ENCODE measurements at regions not wholly inside any gene's neighbourhood (a gene's known extent, or its start where the extent isn't known, plus 50 kb on each side); places are given as distances from the start of the nearest gene placed in this dataset.
"Not testable (repeated sequence)": the region's sequence is repeated elsewhere in the genome, so short reads cannot be mapped to it uniquely, and the experiment has no call there.

DNA sequence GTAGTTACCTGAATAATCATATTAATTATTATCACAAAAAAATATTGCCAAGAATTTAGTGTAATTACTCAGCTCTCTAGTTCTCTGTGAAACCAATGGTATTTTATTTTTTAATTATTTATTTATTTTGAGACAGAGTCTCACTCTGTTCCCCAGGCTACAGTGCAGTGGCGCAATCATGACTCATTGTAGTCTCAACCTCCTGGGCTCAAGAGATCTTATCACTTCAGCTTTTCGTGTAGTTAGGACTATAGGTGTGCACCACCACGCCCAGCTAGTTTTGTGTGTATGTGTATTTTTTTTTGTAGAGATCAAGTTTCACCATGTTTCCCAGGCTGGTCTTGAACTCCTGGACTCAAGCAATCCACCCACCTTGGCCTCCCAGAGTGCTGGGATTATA lies 440.4 kb upstream of the CDH20 start:
- H3K27ac ChIP-seq, result no peak overlapping the region
- H3K27me3 ChIP-seq, result no peaks in the 10 kb centered on the region
- no peaks in the 10 kb centered on the region for H3K9me3 ChIP-seq (replicated peaks)
- H3K4me3 ChIP-seq, result no peak overlapping the region
- DNase-seq, result no peak
- H3K4me1 ChIP-seq, result no peaks in the 10 kb centered on the region
- H3K36me3 ChIP-seq, result no peaks in the 10 kb centered on the region

DNA sequence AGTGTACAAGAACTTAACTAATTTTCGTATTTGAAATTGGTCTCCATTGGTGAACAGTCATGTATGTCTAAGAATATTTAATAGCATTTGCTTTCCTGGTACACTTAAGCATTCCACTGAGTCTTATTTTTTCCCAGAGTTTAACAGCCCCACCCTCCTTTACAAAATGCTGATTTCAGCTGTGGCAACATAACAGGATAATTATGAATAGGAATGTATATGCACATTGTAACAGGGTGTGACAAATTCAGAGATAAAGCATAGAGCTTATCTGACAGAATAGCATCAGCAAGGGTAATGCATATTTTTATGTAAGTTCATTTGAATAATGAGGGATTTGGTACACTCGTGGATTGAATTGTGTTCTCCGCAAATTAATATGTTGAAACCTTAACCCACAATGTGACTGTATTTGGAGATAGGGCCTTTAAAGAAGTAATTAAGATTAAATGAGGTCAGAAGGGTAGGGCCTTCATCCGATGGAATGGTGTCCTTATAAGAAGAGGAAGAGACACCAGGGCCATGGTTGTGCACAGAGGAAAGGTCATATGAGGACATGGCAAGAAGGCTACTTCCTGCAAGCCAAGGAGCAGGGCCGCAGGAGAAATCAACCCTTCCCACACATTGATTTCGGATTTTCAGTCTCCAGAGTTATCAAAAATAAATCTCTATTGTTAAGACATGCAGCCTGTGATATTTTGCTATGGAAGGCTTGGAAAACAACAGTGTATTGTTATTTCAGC lies 439.7 kb upstream of the CDH20 start:
- Histone ChIP-seq H3K4me1 (no peaks in the 10 kb centered on the region), H3K27ac (no peak overlapping the region), H3K4me3 (no peak overlapping the region), H3K9me3 (replicated peaks) (no peaks in the 10 kb centered on the region), H3K27me3 (no peaks in the 10 kb centered on the region), H3K36me3 (no peaks in the 10 kb centered on the region)
- DNase-seq, result no peak

DNA sequence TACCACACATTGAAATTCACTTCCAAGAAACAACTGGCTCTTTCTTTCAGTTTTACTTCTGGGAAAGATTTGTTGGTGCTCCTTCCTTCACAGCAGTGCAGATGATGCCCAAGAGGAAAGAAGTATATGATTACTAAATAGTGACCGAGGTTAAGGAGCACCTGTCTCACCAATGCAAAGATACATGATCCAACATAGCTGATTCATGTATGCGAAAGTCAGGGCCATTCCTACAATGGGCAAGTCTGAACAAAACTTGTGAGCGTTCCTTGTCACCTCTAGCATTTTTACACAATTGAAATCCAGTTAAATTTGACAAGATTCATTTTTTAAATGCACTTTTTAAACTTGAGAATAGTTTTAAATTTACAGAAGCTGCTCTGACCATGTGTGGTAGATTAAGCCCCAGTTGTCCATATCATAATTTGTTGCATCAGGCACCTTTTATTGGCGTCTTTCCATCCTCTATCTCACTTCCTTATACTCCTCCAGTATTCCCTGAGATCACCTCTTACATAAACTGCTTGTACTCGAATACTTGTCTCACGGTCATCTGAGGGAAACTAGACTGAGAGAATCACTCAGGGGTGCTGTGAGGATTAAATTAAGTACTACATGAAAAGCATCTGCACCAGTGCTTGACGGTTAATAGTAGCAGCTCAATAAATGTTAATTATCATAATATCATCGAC lies 438.8 kb upstream of the CDH20 start:
- Histone ChIP-seq H3K4me1 (no peaks in the 10 kb centered on the region), H3K27ac (no peak overlapping the region), H3K27me3 (no peaks in the 10 kb centered on the region), H3K9me3 (replicated peaks) (no peaks in the 10 kb centered on the region), H3K4me3 (no peak overlapping the region), H3K36me3 (no peaks in the 10 kb centered on the region)
- no peak for DNase-seq

DNA sequence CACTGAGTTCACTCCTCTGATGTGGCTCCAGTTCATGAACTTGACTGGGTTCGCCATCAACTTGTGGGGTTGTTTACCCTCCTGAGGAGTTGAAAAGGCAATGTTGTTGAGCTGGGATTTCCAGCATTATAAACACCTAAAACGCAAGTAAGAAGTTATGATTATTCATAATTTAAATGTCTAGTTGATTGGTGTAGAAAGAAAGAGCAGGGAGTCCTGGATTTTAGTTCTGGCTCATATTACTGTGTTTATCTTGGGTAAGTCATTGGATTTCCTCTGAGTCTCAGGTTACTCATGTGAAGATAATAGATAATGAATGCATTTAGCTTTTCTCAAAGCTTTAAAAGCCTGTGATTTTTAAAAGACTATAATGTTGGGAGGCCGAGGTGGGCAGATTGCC lies 438.0 kb upstream of the CDH20 start:
- H3K4me3 ChIP-seq, result no peak overlapping the region
- H3K27me3 ChIP-seq, result no peaks in the 10 kb centered on the region
- H3K27ac ChIP-seq, result no peak overlapping the region
- H3K9me3 ChIP-seq (replicated peaks), result no peaks in the 10 kb centered on the region
- H3K36me3 ChIP-seq, result no peaks in the 10 kb centered on the region
- no peaks in the 10 kb centered on the region for H3K4me1 ChIP-seq
- DNase-seq, result peak in 1 of 2 experiments; percentile 9

DNA sequence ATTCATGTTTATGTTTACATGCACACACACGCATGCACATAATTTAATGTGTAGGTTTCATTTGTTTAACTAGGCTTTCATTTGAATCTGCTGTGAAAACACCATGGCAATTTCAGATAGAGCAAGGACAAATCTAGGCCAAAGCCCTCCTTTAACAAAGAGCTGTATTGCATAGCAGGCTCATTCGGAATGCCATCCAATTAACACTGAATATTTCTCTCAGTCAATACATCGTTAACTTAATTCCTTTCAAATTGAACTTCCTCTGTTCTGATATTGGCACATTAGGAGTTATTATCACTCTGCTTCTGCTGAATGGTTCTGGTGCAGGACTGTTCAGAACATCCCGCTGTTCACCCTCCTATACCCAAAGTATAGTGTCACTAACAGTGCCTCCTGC lies 435.1 kb upstream of the CDH20 start:
- H3K4me3 ChIP-seq, result no peak overlapping the region
- no peaks in the 10 kb centered on the region for H3K36me3 ChIP-seq
- no peaks in the 10 kb centered on the region for H3K9me3 ChIP-seq (replicated peaks)
- no peaks in the 10 kb centered on the region for H3K27me3 ChIP-seq
- H3K4me1 ChIP-seq, result no peaks in the 10 kb centered on the region
- H3K27ac ChIP-seq, result no peak overlapping the region
- DNase-seq, result no peak

DNA sequence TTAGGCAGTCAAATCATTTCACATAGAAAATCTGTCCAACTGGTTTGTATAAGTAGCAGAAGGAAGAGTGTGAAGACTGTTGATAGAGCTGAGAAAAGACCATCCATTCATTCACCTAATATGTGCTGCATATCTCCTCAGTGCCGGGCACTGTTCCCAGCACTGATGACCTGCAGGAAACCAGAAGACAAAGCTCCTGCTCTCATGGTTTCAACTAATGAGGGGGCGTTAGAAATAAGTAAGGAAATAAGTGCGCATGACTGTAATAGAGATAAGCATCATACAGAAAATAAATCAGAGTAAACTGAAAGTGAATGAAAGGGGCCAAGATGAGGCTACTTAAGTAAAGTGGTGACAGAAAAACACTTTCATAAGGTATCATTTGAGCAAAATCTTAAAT lies 427.5 kb upstream of the CDH20 start:
- Histone ChIP-seq H3K4me1 (no peaks in the 10 kb centered on the region), H3K27me3 (no peaks in the 10 kb centered on the region), H3K36me3 (no peaks in the 10 kb centered on the region), H3K4me3 (no peak overlapping the region), H3K27ac (no peak overlapping the region), H3K9me3 (replicated peaks) (no peaks in the 10 kb centered on the region)
- DNase-seq, result no peak

DNA sequence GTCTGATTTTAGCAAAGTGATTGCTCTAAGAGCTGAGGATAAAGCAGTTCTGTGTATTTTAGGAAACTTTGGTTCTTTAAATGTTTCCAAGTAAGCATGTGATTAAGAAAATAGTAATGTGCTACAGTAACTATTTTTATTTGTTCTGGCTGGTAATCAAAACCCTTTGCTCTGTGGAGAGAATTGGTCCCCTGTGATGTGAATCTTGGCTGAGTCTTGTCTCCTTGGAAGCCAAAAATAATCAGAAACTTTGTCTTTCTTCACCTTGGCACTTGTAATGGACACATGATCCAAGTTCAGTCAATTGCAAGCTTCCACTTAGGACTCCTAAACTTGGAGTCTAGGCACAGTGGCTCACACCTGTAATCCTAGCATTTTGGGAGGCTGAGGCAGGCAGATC lies 422.7 kb upstream of the CDH20 start:
- Histone ChIP-seq H3K4me3 (no peak overlapping the region), H3K9me3 (replicated peaks) (no peaks in the 10 kb centered on the region), H3K27ac (no peak overlapping the region), H3K27me3 (no peaks in the 10 kb centered on the region), H3K36me3 (no peaks in the 10 kb centered on the region), H3K4me1 (no peaks in the 10 kb centered on the region)
- DNase-seq, result no peak

DNA sequence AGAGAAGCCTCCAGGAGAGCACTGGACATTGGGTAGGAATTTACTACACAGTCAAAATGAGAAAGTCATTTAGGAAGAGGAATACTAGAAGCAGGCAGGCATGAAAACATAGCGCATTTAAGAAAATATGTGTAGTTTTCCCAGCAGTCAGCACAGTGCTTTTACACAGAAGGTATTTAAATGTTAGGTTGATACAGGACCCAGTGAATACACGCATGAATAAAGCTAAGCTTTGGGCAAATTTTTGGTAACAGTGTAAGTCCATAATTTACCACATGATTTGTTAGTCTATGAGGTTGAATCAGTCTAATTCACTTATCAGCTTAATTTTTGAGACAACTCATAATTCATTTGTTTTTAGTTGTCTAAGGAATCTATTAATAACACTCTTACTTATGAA lies 421.7 kb upstream of the CDH20 start:
- H3K4me1 ChIP-seq, result no peaks in the 10 kb centered on the region
- H3K36me3 ChIP-seq, result no peaks in the 10 kb centered on the region
- H3K4me3 ChIP-seq, result no peak overlapping the region
- no peak overlapping the region for H3K27ac ChIP-seq
- DNase-seq, result no peak
- H3K27me3 ChIP-seq, result no peaks in the 10 kb centered on the region
- no peaks in the 10 kb centered on the region for H3K9me3 ChIP-seq (replicated peaks)

DNA sequence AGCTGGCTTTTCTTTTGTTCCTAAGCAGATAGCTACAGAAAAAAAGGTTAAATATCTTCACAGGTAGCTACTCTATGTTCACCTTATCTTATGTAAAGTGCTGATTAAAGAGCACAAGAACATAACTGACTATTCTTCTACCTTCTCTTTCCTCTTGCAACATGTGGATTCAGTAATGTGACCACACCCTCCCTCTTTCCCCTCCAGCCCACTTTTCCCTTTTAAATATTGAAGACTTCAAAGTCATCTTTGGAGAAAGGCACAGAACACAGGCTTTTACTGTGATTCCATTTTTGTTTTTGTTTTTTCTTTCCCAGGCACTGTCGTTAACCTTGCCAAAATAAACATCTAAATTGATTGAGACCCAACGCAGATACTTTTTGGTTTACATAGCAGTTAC lies 418.1 kb upstream of the CDH20 start:
- no peaks in the 10 kb centered on the region for H3K27me3 ChIP-seq
- no peaks in the 10 kb centered on the region for H3K4me1 ChIP-seq
- H3K36me3 ChIP-seq, result no peaks in the 10 kb centered on the region
- no peak overlapping the region for H3K4me3 ChIP-seq
- no peak overlapping the region for H3K27ac ChIP-seq
- H3K9me3 ChIP-seq (replicated peaks), result no peaks in the 10 kb centered on the region
- no peak for DNase-seq

DNA sequence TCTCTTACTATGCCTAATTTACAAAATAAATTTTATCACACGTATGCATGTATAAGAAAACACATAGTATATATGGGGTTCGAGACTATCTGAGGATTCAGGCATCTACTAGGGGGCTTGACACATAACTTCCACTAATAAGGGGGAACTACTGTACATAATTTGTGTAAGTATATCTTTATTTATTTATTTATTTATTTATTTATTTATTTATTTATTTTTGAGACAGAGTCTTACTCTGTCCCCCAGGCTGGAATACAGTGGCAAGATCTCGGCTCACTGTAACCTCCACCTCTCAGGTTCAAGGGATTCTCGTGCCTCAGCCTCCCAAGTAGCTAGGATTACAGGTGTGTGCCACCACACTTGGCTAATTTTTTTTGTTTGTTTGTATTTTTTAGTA lies 414.4 kb upstream of the CDH20 start:
- H3K27ac ChIP-seq; H3K4me1 ChIP-seq; H3K9me3 ChIP-seq (replicated peaks); H3K4me3 ChIP-seq; H3K36me3 ChIP-seq; DNase-seq; H3K27me3 ChIP-seq: not testable (repeated sequence)

DNA sequence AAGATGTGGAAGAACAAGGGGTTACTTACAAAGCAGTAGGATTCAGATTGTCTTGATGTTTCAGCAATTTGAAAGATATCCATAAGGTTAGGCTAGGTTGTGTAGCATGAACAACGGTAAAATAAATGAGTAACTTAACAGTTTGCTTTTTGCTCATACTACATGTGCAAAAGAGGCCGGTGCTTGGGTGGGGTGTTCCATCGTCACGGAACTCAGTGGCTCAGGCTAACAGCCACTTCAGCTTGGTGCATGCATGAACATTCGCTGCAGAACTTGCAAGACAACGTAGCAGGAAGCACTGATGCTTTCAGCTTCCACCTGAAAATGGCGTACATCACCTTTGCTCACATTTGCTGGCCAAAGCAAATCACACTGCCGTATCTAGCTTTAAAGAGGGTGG lies 407.3 kb upstream of the CDH20 start:
- Histone ChIP-seq H3K36me3 (no peaks in the 10 kb centered on the region), H3K9me3 (replicated peaks) (no peaks in the 10 kb centered on the region), H3K4me1 (no peaks in the 10 kb centered on the region), H3K27me3 (no peaks in the 10 kb centered on the region), H3K4me3 (no peak overlapping the region), H3K27ac (no peak overlapping the region)
- DNase-seq, result no peak

DNA sequence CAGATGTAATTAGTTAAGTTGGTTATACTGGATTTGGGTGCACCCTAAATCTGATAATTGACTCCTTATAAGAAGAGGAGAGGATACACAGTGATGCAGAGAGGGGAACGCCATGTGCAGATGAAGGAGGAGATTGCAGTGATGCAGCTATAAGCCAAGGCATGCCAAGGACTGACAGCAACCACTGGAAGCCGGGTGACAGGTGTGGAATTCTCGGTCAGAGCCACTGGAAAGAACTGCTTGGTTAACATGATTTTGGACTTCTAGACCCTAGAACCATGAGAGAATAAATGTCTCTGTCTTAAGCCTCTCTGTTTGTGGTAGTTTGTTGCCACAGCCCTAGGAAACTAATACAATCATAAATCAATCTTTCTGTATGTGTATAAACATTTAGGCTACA lies 403.3 kb upstream of the CDH20 start:
- H3K27ac ChIP-seq, result no peak overlapping the region
- no peaks in the 10 kb centered on the region for H3K36me3 ChIP-seq
- peak; percentile 26 to 55 for DNase-seq
- no peaks in the 10 kb centered on the region for H3K4me1 ChIP-seq
- no peaks in the 10 kb centered on the region for H3K27me3 ChIP-seq
- no peaks in the 10 kb centered on the region for H3K9me3 ChIP-seq (replicated peaks)
- H3K4me3 ChIP-seq, result no peak overlapping the region

DNA sequence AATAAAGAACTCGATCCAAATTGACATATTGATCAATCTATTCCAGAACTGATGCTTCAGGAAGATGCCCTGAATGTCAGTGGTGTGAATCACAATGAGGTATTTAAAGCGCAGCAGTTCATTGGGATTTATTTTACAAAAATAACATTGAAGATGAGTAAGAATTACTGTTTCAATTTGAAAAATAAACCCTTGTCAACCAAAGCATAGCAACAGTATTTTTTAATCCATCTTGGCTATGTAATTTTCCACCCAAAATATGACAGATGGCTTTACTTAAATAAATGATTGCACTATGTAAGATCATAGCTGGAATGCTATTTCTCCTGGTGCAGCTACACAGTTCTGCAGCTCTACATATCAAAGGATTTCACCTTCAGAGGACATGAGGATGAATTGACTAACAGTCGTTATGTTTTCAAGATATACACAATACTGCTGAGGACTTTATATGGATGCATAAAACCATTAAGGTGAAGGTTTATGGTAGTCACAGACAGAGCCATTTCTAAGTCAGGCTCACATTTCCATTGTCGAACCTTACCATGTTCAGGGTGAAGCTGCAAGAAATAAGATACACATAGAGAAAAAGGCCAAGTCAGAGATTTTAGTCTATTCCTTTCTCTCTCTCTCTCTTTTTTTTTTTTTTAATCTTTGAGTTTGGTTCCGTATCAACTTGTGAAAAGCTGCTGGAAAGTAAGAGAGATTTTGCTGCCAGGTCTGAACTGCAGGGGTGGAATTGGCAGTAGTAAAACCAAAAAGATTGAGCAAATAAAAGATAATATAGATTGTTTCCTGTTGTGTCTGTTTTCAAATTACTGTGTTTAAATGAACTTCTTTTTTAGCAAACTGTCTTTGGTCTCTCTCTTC lies 398.0 kb upstream of the CDH20 start:
- Histone ChIP-seq H3K27me3 (no peaks in the 10 kb centered on the region), H3K4me1 (no peaks in the 10 kb centered on the region), H3K9me3 (replicated peaks) (no peaks in the 10 kb centered on the region), H3K36me3 (no peaks in the 10 kb centered on the region), H3K27ac (no peak overlapping the region), H3K4me3 (no peak overlapping the region)
- no peak for DNase-seq

DNA sequence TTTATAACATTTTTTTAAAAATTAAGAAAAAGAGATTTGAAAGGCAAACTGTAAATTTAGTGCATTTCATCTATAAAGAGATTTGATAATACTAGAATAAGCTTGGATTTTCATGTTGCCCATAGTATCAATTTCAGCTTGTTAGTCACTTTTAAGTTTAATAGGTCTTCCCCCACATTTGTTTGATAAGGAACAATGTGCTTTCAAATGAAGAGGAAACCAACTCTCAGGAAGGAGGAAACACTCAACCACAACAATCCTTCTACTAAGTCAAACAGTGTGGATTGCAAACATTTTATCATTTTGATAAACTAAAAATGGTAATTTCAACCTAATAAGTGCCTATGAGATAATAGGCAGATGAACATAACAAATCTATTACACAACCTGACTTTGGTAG lies 397.1 kb upstream of the CDH20 start:
- H3K36me3 ChIP-seq, result no peaks in the 10 kb centered on the region
- no peaks in the 10 kb centered on the region for H3K27me3 ChIP-seq
- no peak for DNase-seq
- no peaks in the 10 kb centered on the region for H3K9me3 ChIP-seq (replicated peaks)
- H3K4me1 ChIP-seq, result no peaks in the 10 kb centered on the region
- H3K4me3 ChIP-seq, result no peak overlapping the region
- no peak overlapping the region for H3K27ac ChIP-seq

DNA sequence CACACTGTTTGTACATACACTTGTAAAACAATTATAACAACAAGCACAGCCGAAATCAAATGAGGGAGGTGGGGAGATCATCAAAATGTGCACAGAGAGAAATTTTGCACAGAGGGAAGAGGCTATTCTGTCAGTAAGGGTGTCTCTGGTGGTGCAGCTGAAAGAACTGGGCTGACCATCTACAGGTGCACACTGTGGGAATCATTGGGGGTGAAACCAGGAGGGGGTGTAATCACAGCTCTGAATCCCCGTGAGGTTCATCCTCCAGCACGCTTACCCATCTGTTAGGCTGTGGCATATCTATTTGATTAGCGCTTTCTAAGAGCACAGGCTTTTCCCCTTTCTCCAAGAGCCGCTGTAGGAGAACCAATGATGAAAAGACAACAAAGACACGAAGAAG lies 389.9 kb upstream of the CDH20 start:
- H3K4me3 ChIP-seq, result no peak overlapping the region
- no peaks in the 10 kb centered on the region for H3K9me3 ChIP-seq (replicated peaks)
- H3K36me3 ChIP-seq, result no peaks in the 10 kb centered on the region
- no peak overlapping the region for H3K27ac ChIP-seq
- H3K4me1 ChIP-seq, result no peaks in the 10 kb centered on the region
- no peaks in the 10 kb centered on the region for H3K27me3 ChIP-seq
- no peak for DNase-seq
